BJ (cell line): ENCODE measurements at regions not wholly inside any gene's neighbourhood (a gene's known extent, or its start where the extent isn't known, plus 50 kb on each side); places are given as distances from the start of the nearest gene placed in this dataset.

ENCODE experiments used
- CTCF ChIA-PET: fragments of 350-600 bp; formaldehyde crosslinking; extraction: SDS; loops from one replicate; lab custom pipeline; 2021; ENCODE audit warnings: antibody characterized with exemption, inconsistent platforms; lab: Yijun Ruan, JAX
- POLR2A ChIA-PET: fragments of 300-600 bp; sonication (Branson Sonifier 250); formaldehyde crosslinking; extraction: SDS; loops from one replicate; lab custom pipeline; 2021; ENCODE audit warnings: antibody characterized with exemption; lab: Charles Lee
- DNase-seq: peaks from one replicate; pipeline ENCODE4 v3.0.0-alpha.2; 2011; ENCODE audit warnings: low read depth
- H3K27me3 ChIP-seq: 2 replicates; pipeline ENCODE4 v1.6.0; 2011; ENCODE audit warnings: low read length; ENCODE audit not compliant: control insufficient read depth, insufficient read depth
- H3K36me3 ChIP-seq: 2 replicates; pipeline ENCODE4 v1.5.1; 2011; ENCODE audit warnings: low read length; ENCODE audit not compliant: control insufficient read depth, insufficient read depth
- H3K4me3 ChIP-seq: 2 replicates; pipeline ENCODE4 v1.5.1; 2011; ENCODE audit warnings: low read depth, mild to moderate bottlenecking, control low read depth, low read length
- TF ChIP-seq, protein P1 (sequence below): IDR thresholded peaks from 2 replicates; pipeline ENCODE4 v1.5.1; 2011; ENCODE audit warnings: low read depth, mild to moderate bottlenecking, control low read depth, inconsistent platforms, low read length, moderate library complexity; ENCODE audit not compliant: insufficient read depth

DNA sequence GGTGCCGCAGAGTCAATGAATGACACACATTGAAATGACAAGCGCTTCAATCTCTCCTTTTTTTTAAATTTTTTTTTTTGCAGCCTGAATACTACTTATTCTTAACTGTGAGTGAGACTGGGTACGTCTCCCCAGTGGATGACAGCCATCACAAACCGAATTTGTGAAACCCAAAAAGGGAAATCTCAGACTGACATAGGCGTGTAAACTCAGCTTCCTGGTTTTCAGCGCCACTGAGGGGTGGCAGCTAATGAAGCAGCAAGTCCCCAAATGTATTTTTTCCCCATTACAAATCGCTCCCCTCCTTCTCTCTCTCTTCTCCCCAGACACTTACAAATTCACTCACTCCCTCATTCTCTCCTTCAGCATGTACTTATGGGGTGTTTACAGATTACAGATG, 196.0 kb downstream of the MAF start:
- DNase-seq: no peak
- H3K27me3 ChIP-seq: no peaks in the 10 kb centered on the region
- no peak overlapping the region for H3K4me3 ChIP-seq
- POLR2A ChIA-PET: no interaction called here
- CTCF ChIA-PET: no interaction called here
- TF ChIP-seq, protein P1, sequence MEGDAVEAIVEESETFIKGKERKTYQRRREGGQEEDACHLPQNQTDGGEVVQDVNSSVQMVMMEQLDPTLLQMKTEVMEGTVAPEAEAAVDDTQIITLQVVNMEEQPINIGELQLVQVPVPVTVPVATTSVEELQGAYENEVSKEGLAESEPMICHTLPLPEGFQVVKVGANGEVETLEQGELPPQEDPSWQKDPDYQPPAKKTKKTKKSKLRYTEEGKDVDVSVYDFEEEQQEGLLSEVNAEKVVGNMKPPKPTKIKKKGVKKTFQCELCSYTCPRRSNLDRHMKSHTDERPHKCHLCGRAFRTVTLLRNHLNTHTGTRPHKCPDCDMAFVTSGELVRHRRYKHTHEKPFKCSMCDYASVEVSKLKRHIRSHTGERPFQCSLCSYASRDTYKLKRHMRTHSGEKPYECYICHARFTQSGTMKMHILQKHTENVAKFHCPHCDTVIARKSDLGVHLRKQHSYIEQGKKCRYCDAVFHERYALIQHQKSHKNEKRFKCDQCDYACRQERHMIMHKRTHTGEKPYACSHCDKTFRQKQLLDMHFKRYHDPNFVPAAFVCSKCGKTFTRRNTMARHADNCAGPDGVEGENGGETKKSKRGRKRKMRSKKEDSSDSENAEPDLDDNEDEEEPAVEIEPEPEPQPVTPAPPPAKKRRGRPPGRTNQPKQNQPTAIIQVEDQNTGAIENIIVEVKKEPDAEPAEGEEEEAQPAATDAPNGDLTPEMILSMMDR: no peak
- H3K36me3 ChIP-seq: no peaks in the 10 kb centered on the region

GRCh38 chr16:79403534-79403933, 197.0 kb downstream of the MAF start:
- CTCF ChIA-PET: no interaction called here
- Histone ChIP-seq H3K36me3 (no peaks in the 10 kb centered on the region), H3K4me3 (no peak overlapping the region), H3K27me3 (no peaks in the 10 kb centered on the region)
- TF ChIP-seq, protein P1: no peak
- POLR2A ChIA-PET: no interaction called here
- no peak for DNase-seq

DNA sequence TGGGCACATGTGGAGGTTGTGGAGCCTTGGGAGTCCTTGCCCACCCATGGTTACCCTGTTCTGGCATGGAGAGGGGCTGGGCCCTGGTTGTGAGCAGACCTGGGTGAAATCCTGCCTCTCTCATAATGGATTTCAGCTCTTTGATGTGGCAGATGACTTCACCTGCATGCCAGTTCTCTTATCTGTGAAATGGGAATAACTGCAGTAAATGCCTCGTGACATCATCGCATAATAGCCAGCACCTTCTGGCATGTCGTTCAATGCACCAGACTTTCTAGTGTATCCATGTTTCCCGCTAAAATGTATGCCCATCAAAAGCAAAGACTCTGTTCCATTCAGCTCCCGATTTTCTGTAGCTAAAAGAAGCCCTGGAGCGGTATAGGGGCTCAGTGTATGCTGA, 197.6 kb downstream of the MAF start:
- Histone ChIP-seq H3K36me3 (no peaks in the 10 kb centered on the region), H3K4me3 (no peak overlapping the region), H3K27me3 (no peaks in the 10 kb centered on the region)
- DNase-seq: no peak
- ChIA-PET POLR2A (no interaction called here), CTCF (no interaction called here)
- TF ChIP-seq, protein P1: no peak

DNA sequence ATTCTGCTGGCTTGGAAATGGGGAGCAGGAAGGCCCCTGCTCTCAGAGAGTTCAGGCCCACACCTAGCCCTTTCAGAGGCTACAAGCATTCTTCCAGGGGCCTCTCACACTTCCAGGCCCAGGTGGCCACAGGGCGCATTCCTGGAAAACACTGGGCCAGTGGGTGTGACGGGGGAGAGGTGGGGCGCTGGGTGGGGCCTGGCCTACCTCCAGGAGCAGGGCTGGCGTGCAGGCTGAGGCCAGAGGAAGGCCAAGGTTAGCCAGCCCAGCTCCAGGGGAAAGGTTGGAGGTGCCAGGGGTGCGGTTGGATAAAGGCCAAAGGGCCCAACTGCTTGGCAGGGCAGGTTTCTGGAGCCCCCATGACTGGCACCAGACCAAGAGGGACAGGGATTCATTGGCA, 198.2 kb downstream of the MAF start:
- CTCF ChIA-PET: no interaction called here
- TF ChIP-seq, protein P1: no peak

DNA sequence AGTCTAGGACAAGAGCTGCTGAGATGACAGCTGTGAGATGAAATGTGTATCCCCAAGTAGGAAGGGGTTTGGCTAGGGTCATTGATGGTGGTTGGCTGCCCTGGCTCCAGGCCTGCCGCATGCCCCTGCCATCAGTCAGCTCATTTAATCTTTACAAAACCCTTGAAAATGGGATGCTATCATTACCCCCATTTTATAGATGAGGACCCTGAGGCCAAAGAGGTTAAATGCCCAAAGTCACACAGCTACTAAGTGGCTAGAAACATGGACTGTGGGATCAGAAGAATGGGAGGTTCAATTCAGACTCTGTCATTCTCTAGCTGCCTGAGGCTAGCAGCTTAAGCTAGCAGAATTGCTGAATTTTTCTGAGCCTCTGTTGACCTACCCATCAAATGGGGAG, 198.8 kb downstream of the MAF start:
- POLR2A ChIA-PET: no interaction called here
- DNase-seq: no peak
- TF ChIP-seq, protein P1: no peak
- H3K27me3 ChIP-seq: no peaks in the 10 kb centered on the region
- CTCF ChIA-PET: no interaction called here
- no peaks in the 10 kb centered on the region for H3K36me3 ChIP-seq
- H3K4me3 ChIP-seq: no peak overlapping the region

More for the DNA sequence above, 198.2 kb downstream of the MAF start:
- no peaks in the 10 kb centered on the region for H3K27me3 ChIP-seq
- H3K4me3 ChIP-seq: no peak overlapping the region
- POLR2A ChIA-PET: no interaction called here
- no peaks in the 10 kb centered on the region for H3K36me3 ChIP-seq
- DNase-seq: no peak
